Ovary (tissue), 3 donors: ENCODE measurements at regions not wholly inside any gene's neighbourhood (a gene's known extent, or its start where the extent isn't known, plus 50 kb on each side); places are given as distances from the start of the nearest gene placed in this dataset.

Experiments used
- CTCF ChIP-seq, 3 donors: fragments of 450-650 bp in 2 of 3; fragments of 200-600 bp in 1 of 3; IDR thresholded peaks; one replicate each; pipeline versions ENCODE4 v1.5.1 to v1.8.0; 2016 to 2022; ENCODE audit warnings: antibody characterized with exemption in 3 of 3, mild to moderate bottlenecking in 1 of 3
- EP300 ChIP-seq: sonication (generic); formaldehyde crosslinking; IDR thresholded peaks from one replicate; pipeline ENCODE4 v1.6.1; 2017; ENCODE audit warnings: antibody characterized with exemption
- donor health status: DM: no; HTN: no; CAD: no.

GRCh38 chr10:118931436-118931835 is 98.1 kb upstream of the NANOS1 start:
- TF ChIP-seq CTCF (IDR thresholded peaks at IDR 0.05) (no peak), EP300 (no peak)
